Neural cell (in vitro differentiated cells): ENCODE measurements at regions not wholly inside any gene's neighbourhood (a gene's known extent, or its start where the extent isn't known, plus 50 kb on each side); places are given as distances from the start of the nearest gene placed in this dataset.

Experiments
- CTCF ChIP-seq: fragments of 450-650 bp; IDR thresholded peaks from 2 replicates; pipeline ENCODE4 v1.5.1; 2014; ENCODE audit warnings: antibody characterized with exemption, mild to moderate bottlenecking, moderate library complexity; ENCODE audit not compliant: poor library complexity, severe bottlenecking
- EP300 ChIP-seq: fragments of 450-650 bp; conservative IDR thresholded peaks from 2 replicates; pipeline ENCODE4 v1.6.1; 2014; ENCODE audit warnings: antibody characterized with exemption, mild to moderate bottlenecking, moderate library complexity; ENCODE audit not compliant: poor library complexity, severe bottlenecking
- EZH2 ChIP-seq: fragments of 200-600, 300-800 bp; shearing (Covaris generic), sonication (generic); IDR thresholded peaks from 2 replicates; pipeline ENCODE4 v1.6.1; 2014; ENCODE audit warnings: antibody characterized with exemption, low read length, borderline replicate concordance, mild to moderate bottlenecking; ENCODE audit not compliant: insufficient read depth, poor library complexity, severe bottlenecking
- MXI1 ChIP-seq: fragments of 450-650 bp; conservative IDR thresholded peaks from 2 replicates; pipeline ENCODE4 v1.6.1; 2014; ENCODE audit warnings: antibody characterized with exemption, mild to moderate bottlenecking; ENCODE audit not compliant: poor library complexity, severe bottlenecking
- POLR2AphosphoS5 ChIP-seq: IDR thresholded peaks from 2 replicates; pipeline ENCODE4 v1.6.1; 2012
- RAD21 ChIP-seq: fragments of 450-650 bp; conservative IDR thresholded peaks from 2 replicates; pipeline ENCODE4 v1.6.1; 2014; ENCODE audit warnings: antibody characterized with exemption, mild to moderate bottlenecking, moderate library complexity
- REST ChIP-seq: IDR thresholded peaks from 2 replicates; pipeline ENCODE4 v1.6.1; 2012; ENCODE audit warnings: borderline replicate concordance
- SMC3 ChIP-seq: fragments of 450-650 bp; conservative IDR thresholded peaks from 2 replicates; pipeline ENCODE4 v1.6.1; 2014; ENCODE audit warnings: antibody characterized with exemption, mild to moderate bottlenecking, moderate library complexity; ENCODE audit not compliant: poor library complexity
- TAF1 ChIP-seq: IDR thresholded peaks from 2 replicates; pipeline ENCODE4 v1.6.1; 2012; ENCODE audit warnings: low read depth

GRCh38 chr16:52786091-52786490 lies 239.1 kb upstream of the TOX3 start:
- no peak for TF ChIP-seq CTCF
- no peak for TF ChIP-seq EP300
- no peak for TF ChIP-seq POLR2AphosphoS5
- no peak for TF ChIP-seq TAF1
- no peak for TF ChIP-seq EZH2
- TF ChIP-seq REST, result no peak
- TF ChIP-seq MXI1, result no peak
- TF ChIP-seq SMC3, result no peak
- TF ChIP-seq RAD21, result no peak
